Epithelial cell of proximal tubule (primary cell): ENCODE measurements at regions not wholly inside any gene's neighbourhood (a gene's known extent, or its start where the extent isn't known, plus 50 kb on each side); places are given as distances from the start of the nearest gene placed in this dataset.
A peak's percentile ranks its signal among the peaks of the same experiment; 100 is the strongest.

Experiments
- DNase-seq: peaks from one replicate; pipeline ENCODE4 v3.0.0-alpha.2; 2011; ENCODE audit warnings: low read depth
- H3K4me3 ChIP-seq: 2 replicates; pipeline ENCODE4 v1.5.1; 2011; ENCODE audit warnings: low read depth, mild to moderate bottlenecking, low read length
- TF ChIP-seq, protein P1 (sequence below): conservative IDR thresholded peaks from 2 replicates; pipeline ENCODE4 v1.5.1; 2012; ENCODE audit warnings: low read depth, mild to moderate bottlenecking, low read length

DNA sequence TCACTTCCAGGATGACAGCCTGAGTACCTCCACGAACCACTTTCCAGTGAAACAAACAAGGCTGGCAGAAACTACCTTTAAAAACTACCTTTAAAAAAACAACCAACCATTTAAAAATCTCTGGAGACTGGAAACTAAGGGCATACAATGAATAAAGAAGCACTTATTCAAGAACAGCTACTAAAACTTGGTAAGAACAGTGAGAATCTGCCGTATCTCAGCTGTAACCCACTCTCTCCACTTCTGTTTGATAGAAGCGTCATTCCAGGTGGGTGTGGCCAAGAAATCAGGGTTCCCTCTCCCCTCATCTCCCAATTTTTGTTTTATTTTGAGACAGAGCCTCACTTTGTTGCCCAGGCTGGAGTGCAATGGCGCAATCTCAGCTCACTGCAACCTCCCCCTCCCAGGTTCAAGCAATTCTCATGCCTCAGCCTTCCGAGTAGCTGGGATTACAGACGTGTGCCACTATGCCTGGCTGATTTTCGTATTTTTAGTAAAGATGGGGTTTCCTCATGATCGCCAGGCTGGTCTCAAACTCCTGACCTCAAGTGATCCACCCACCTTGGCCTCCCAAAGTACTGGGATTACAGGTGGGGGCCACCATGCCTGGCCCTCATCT, 158.8 kb upstream of the CHST15 start:
- H3K4me3 ChIP-seq = no peak overlapping the region
- DNase-seq = no peak

DNA sequence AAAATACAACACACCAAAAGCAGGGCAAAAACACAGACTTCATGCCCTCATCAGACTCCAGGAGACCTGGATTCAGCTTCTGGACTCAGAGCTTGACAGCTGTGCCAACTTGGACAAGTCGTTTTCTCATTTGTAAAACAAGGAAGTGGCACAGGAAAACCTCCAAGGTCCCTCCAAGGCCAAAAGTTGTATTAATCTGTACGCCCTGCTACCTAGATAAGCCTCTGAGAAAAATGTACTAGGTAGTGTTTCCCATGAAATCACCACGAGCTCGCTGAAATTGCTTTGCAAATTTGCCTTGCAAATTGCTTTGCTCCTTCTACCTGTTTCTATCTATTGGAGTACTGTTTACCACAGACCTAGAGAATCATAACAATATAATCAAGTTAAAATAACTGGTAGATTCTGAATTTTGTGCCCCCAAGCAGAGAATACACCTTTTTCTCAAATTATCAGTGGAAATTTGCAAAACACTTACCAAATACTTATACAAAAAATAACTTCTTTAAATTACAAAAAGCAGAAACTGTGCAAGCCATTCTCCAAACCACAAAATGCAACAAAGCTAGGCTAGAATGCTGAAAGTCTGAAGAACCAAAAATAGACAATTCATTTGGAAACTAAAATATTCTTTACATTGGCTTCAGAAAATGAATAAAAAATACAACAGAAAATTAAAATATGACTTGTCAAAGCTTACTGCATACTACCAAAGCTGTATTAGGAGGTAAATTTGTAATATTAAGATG, 158.1 kb upstream of the CHST15 start:
- no peak overlapping the region for H3K4me3 ChIP-seq
- TF ChIP-seq, protein P1, sequence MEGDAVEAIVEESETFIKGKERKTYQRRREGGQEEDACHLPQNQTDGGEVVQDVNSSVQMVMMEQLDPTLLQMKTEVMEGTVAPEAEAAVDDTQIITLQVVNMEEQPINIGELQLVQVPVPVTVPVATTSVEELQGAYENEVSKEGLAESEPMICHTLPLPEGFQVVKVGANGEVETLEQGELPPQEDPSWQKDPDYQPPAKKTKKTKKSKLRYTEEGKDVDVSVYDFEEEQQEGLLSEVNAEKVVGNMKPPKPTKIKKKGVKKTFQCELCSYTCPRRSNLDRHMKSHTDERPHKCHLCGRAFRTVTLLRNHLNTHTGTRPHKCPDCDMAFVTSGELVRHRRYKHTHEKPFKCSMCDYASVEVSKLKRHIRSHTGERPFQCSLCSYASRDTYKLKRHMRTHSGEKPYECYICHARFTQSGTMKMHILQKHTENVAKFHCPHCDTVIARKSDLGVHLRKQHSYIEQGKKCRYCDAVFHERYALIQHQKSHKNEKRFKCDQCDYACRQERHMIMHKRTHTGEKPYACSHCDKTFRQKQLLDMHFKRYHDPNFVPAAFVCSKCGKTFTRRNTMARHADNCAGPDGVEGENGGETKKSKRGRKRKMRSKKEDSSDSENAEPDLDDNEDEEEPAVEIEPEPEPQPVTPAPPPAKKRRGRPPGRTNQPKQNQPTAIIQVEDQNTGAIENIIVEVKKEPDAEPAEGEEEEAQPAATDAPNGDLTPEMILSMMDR = no peak
- no peak for DNase-seq

More for the DNA sequence above, 158.8 kb upstream of the CHST15 start:
- TF ChIP-seq, protein P1 = no peak

DNA sequence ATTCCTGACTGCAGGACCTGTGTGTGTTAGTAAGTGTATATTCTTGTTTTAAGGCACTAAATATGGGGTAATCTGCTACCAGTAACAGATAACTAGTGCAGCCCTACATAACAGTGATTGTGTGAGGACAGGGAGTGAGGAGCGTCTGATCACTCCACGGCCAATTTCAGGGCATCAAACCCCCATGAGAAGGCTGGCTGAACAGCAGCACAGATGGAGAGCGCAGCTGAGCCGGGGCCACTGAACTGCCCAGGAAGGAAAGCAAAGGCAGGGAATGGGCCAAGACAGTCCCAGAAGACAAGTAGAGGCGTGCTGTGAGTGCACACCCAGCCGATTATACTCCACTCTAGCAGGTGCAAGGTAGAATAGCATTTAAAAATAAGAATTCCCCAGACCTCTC, 157.1 kb upstream of the CHST15 start:
- H3K4me3 ChIP-seq = no peak overlapping the region
- TF ChIP-seq, protein P1 = no peak
- no peak for DNase-seq

DNA sequence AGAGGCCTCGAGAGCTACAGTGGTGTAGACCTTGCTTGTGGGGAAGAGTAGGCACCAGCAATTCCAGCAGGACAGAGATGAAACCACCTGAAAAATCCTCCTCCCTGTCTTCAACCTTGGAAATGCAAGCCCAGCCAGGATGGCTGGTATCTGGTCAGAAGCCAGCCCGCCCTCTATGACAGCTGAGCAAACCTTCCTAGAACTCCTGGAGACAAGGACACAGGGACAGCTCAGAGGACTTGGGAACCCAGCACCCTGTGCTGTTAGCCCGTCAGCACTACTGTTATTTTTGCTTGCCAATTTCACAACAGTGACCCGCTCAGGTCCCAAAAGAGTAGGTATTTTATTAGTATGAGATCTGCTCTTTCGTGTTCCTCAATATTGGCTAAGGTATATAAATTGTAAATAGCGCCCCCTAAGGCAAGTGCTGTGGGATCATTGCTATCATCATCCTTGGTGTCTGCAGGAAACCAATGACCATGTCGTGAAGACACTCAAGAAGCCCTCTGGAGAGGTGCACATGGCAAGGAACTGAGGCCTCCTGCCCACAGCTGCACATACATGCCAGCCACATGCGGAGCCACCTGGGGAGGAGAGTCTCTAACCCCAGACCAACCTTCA, 156.5 kb upstream of the CHST15 start:
- no peak overlapping the region for H3K4me3 ChIP-seq
- TF ChIP-seq, protein P1 = peak; percentile 49
- DNase-seq = no peak

DNA sequence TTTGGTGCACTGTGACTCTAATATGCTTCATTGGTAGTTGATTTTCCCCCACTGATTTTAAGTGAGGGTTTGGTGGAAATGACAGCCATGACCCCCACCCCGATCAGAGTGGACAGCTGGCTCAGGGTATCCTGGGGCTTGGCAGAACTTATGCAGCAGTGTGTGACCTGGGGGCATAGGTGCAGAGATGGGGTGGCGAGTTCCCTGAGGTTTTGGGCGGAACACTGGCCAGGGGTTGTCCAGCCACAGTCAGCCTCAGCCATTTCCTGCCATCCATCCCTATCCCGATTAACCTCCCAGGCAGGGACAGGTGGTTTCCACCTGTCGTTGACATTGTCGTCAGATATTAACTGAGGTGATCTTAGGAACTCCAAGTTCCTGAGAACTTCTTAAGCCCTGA, 155.8 kb upstream of the CHST15 start:
- no peak overlapping the region for H3K4me3 ChIP-seq
- DNase-seq = no peak
- TF ChIP-seq, protein P1 = no peak

DNA sequence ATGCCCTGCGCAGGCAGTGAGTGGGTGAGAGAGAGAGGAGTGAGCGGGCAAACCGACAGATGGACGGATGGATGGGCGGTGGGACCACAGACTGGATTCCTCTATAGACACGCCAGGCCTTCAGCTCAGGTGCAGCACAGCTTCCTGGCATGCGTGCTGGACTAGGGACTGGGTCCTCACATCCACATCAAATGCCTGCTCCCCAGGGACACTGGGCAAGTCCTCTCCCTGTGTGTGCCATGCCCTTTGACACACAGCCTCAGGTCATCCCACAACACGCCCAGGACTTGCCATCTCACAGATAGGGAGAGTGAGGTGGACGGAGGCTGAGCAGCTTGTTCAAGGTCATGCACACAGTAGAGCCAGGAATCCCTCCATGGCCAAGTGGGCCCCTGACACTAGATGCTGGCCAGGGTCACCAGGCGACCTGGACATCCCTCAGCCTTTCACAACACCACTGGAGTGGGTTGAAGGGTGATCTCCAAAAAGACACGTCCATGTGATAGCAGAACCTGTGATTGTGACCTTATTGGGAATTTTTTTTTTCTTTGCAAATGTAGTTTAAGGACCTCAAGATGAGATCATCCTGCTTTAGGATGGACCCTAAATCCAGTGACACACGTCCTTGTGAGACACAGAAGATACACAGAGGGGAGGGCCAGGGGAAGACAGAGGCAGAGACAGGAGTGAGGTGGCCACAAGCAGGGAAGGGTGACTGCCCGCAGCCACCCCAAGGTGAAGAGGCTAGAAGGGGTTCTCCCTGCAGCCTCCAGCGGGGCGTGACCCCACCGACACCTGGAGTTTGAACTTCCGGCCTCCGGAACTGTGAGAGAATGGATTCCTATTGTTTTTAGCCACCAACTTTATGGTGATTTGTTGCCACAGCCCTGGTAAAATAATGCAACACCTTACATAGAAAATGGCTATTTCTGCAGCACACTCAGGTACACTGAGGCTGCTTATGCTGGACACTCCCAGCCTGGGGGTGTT, 155.0 kb upstream of the CHST15 start:
- DNase-seq = no peak
- no peak overlapping the region for H3K4me3 ChIP-seq
- TF ChIP-seq, protein P1 = no peak
